Left kidney (tissue), 1 donor: ENCODE measurements at regions not wholly inside any gene's neighbourhood (a gene's known extent, or its start where the extent isn't known, plus 50 kb on each side); places are given as distances from the start of the nearest gene placed in this dataset.
"Not testable (repeated sequence)": the region's sequence is repeated elsewhere in the genome, so short reads cannot be mapped to it uniquely, and the experiment has no call there.

Source experiments
- DNase-seq: peaks from one replicate; pipeline ENCODE4 v3.0.0-alpha.2; 2013

- DNase-seq, result no peak
Measured at GRCh38 chr18:30623401-30624065, 419.0 kb downstream of the DSC3 start.

- no peak for DNase-seq
Measured at GRCh38 chr18:30622635-30623034, 419.9 kb downstream of the DSC3 start.

- no peak for DNase-seq
Measured at GRCh38 chr18:30622104-30622503, 420.4 kb downstream of the DSC3 start.

GRCh38 chr18:30618567-30618966 is 424.0 kb downstream of the DSC3 start:
- DNase-seq, result no peak

GRCh38 chr18:30616414-30616813 is 426.1 kb downstream of the DSC3 start:
- no peak for DNase-seq

GRCh38 chr18:30613467-30613801 is 429.1 kb downstream of the DSC3 start:
- no peak for DNase-seq

GRCh38 chr18:30601541-30601940 is 441.0 kb downstream of the DSC3 start:
- no peak for DNase-seq

GRCh38 chr18:30597202-30597601 is 445.3 kb downstream of the DSC3 start:
- no peak for DNase-seq

GRCh38 chr18:30596635-30597034 is 445.9 kb downstream of the DSC3 start:
- DNase-seq, result no peak

GRCh38 chr18:30595942-30596341 is 446.6 kb downstream of the DSC3 start:
- no peak for DNase-seq

GRCh38 chr18:30594911-30595310 is 447.6 kb downstream of the DSC3 start:
- not testable (repeated sequence) for DNase-seq

- DNase-seq, result no peak
Measured at GRCh38 chr18:30591462-30591861, 451.1 kb downstream of the DSC3 start.

GRCh38 chr18:30588673-30589164 is 453.8 kb downstream of the DSC3 start:
- no peak for DNase-seq

- no peak for DNase-seq
Measured at GRCh38 chr18:30583768-30584167, 458.8 kb downstream of the DSC3 start.

GRCh38 chr18:30582078-30582477 is 460.5 kb downstream of the DSC3 start:
- no peak for DNase-seq

GRCh38 chr18:30578707-30579106 is 463.8 kb downstream of the DSC3 start:
- no peak for DNase-seq

- DNase-seq, result no peak
Measured at GRCh38 chr18:30572214-30572613, 470.3 kb downstream of the DSC3 start.

GRCh38 chr18:30568333-30568732 is 474.2 kb downstream of the DSC3 start:
- no peak for DNase-seq

GRCh38 chr18:30566877-30567276 is 475.7 kb downstream of the DSC3 start:
- DNase-seq, result no peak

GRCh38 chr18:30562231-30562630 is 480.3 kb downstream of the DSC3 start:
- no peak for DNase-seq

- DNase-seq, result no peak
Measured at GRCh38 chr18:30556112-30556511, 486.4 kb downstream of the DSC3 start.

- DNase-seq, result no peak
Measured at GRCh38 chr18:30545393-30545792, 497.1 kb downstream of the DSC3 start.

GRCh38 chr18:30544141-30544540 is 498.4 kb downstream of the DSC3 start:
- DNase-seq, result no peak

- DNase-seq, result no peak
Measured at GRCh38 chr18:30533716-30534115, 508.8 kb downstream of the DSC3 start.

GRCh38 chr18:30527917-30528316 is 514.6 kb downstream of the DSC3 start:
- DNase-seq, result no peak
